HEK293 (cell line): ENCODE measurements at regions not wholly inside any gene's neighbourhood (a gene's known extent, or its start where the extent isn't known, plus 50 kb on each side); places are given as distances from the start of the nearest gene placed in this dataset.

Source experiments
- CTCF ChIA-PET: fragments of 350-600 bp; formaldehyde crosslinking; extraction: SDS; loops from one replicate; lab custom pipeline; 2021; ENCODE audit warnings: antibody characterized with exemption; lab: Yijun Ruan, JAX
- POLR2A ChIA-PET: fragments of 300-600 bp; formaldehyde crosslinking; extraction: SDS; loops from one replicate; lab custom pipeline; 2020; ENCODE audit warnings: antibody characterized with exemption, inconsistent platforms; lab: Yijun Ruan, JAX
- H3K27ac ChIP-seq: fragments of 200-500 bp; sonication (Bioruptor generic); 2 replicates; pipeline ENCODE4 v1.5.1; 2014; ENCODE audit warnings: low read depth, low read length, control low read depth, inconsistent platforms; ENCODE audit errors: extremely low read depth
- H3K36me3 ChIP-seq, 2 experiments: fragments of 200-500 bp in 1 of 2; sonication (Bioruptor generic) in 1 of 2; 1 replicate in 1 of 2; 2 replicates in 1 of 2; pipeline ENCODE4 v1.5.1; 2014 to 2017; ENCODE audit warnings: inconsistent platforms in 2 of 2, low read length in 2 of 2; ENCODE audit not compliant: control insufficient read depth in 2 of 2, insufficient read depth in 1 of 2
- H3K4me1 ChIP-seq: fragments of 200-500 bp; sonication (Bioruptor generic); 2 replicates; pipeline ENCODE4 v1.5.1; 2014; ENCODE audit warnings: mild to moderate bottlenecking, low read length, inconsistent platforms; ENCODE audit not compliant: control insufficient read depth, insufficient read depth
- H3K4me3 ChIP-seq: 2 replicates; pipeline ENCODE4 v1.5.1; 2011; ENCODE audit warnings: low read depth, mild to moderate bottlenecking, control low read depth, low read length, moderate library complexity
- H3K9me3 ChIP-seq: fragments of 200-500 bp; sonication (Bioruptor generic); 2 replicates; pipeline ENCODE4 v1.5.1; 2014; ENCODE audit warnings: low read depth, low read length, inconsistent platforms; ENCODE audit not compliant: control insufficient read depth, insufficient read depth
- GLIS1 ChIP-seq: fragments of 450-650 bp; formaldehyde crosslinking; IDR thresholded peaks from 2 replicates; pipeline ENCODE4 v1.5.1; 2016; ENCODE audit warnings: missing biosample characterization, missing genetic modification characterization
- HOXA7 ChIP-seq: sonication (generic); formaldehyde crosslinking; IDR thresholded peaks from 2 replicates; pipeline ENCODE4 v1.8.1; 2022; ENCODE audit warnings: missing genetic modification reagents, borderline replicate concordance
- PRDM1 ChIP-seq: fragments of 450-650 bp; formaldehyde crosslinking; IDR thresholded peaks from 2 replicates; pipeline ENCODE4; 2016; ENCODE audit warnings: missing biosample characterization, missing genetic modification characterization
- SP3 ChIP-seq: fragments of 450-650 bp; formaldehyde crosslinking; IDR thresholded peaks from 2 replicates; pipeline ENCODE4 v1.5.1; 2016; ENCODE audit warnings: missing biosample characterization, missing genetic modification characterization
- ZBTB17 ChIP-seq: fragments of 450-650 bp; formaldehyde crosslinking; IDR thresholded peaks from 2 replicates; pipeline ENCODE4 v1.5.1; 2016; ENCODE audit warnings: missing biosample characterization, missing genetic modification characterization
- ZFP3 ChIP-seq: fragments of 450-650 bp; formaldehyde crosslinking; IDR thresholded peaks from 2 replicates; pipeline ENCODE4 v1.5.1; 2016; ENCODE audit warnings: low read depth, missing biosample characterization, missing genetic modification characterization
- ZFP37 ChIP-seq: fragments of 450-650 bp; formaldehyde crosslinking; IDR thresholded peaks from 2 replicates; pipeline ENCODE4 v1.5.1; 2016; ENCODE audit warnings: missing biosample characterization, missing genetic modification characterization
- ZNF132 ChIP-seq: fragments of 450-650 bp; formaldehyde crosslinking; IDR thresholded peaks from 2 replicates; pipeline ENCODE4 v1.5.1; 2017; ENCODE audit warnings: missing biosample characterization, missing genetic modification characterization, borderline replicate concordance
- ZNF133 ChIP-seq: fragments of 450-650 bp; formaldehyde crosslinking; IDR thresholded peaks from 2 replicates; pipeline ENCODE4 v1.5.1; 2016; ENCODE audit warnings: missing biosample characterization, missing genetic modification characterization
- ZNF175 ChIP-seq: fragments of 450-650 bp; formaldehyde crosslinking; IDR thresholded peaks from 2 replicates; pipeline ENCODE4 v1.5.1; 2016; ENCODE audit warnings: missing biosample characterization, missing genetic modification characterization
- ZNF221 ChIP-seq: fragments of 450-650 bp; formaldehyde crosslinking; IDR thresholded peaks from 2 replicates; pipeline ENCODE4 v1.5.1; 2017; ENCODE audit warnings: missing biosample characterization, missing genetic modification characterization, borderline replicate concordance
- ZNF23 ChIP-seq: fragments of 450-650 bp; formaldehyde crosslinking; IDR thresholded peaks from 2 replicates; pipeline ENCODE4 v1.5.1; 2016; ENCODE audit warnings: missing biosample characterization, missing genetic modification characterization, borderline replicate concordance
- ZNF311 ChIP-seq: fragments of 450-650 bp; formaldehyde crosslinking; IDR thresholded peaks from 2 replicates; pipeline ENCODE4 v1.5.1; 2017; ENCODE audit warnings: missing biosample characterization, missing genetic modification characterization, borderline replicate concordance
- ZNF366 ChIP-seq: fragments of 450-650 bp; formaldehyde crosslinking; conservative IDR thresholded peaks from 2 replicates; pipeline ENCODE4 v1.5.1; 2016; ENCODE audit warnings: missing biosample characterization, missing genetic modification characterization
- ZNF404 ChIP-seq: fragments of 450-650 bp; formaldehyde crosslinking; IDR thresholded peaks from 2 replicates; pipeline ENCODE4 v1.5.1; 2017; ENCODE audit warnings: missing biosample characterization, missing genetic modification characterization
- ZNF521 ChIP-seq: fragments of 450-650 bp; formaldehyde crosslinking; IDR thresholded peaks from 2 replicates; pipeline ENCODE4 v1.5.1; 2017; ENCODE audit warnings: missing biosample characterization, mild to moderate bottlenecking, missing genetic modification characterization
- ZNF544 ChIP-seq: fragments of 450-650 bp; formaldehyde crosslinking; IDR thresholded peaks from 2 replicates; pipeline ENCODE4 v1.5.0; 2017; ENCODE audit warnings: missing biosample characterization, missing genetic modification characterization
- ZNF600 ChIP-seq: fragments of 450-650 bp; formaldehyde crosslinking; IDR thresholded peaks from 2 replicates; pipeline ENCODE4 v1.5.1; 2016; ENCODE audit warnings: missing biosample characterization, missing genetic modification characterization
- ZNF610 ChIP-seq: fragments of 450-650 bp; formaldehyde crosslinking; IDR thresholded peaks from 2 replicates; pipeline ENCODE4 v1.5.1; 2016; ENCODE audit warnings: missing biosample characterization, missing genetic modification characterization, borderline replicate concordance
- ZNF658 ChIP-seq: fragments of 450-650 bp; formaldehyde crosslinking; IDR thresholded peaks from 2 replicates; pipeline ENCODE4; 2016; ENCODE audit warnings: missing biosample characterization, missing genetic modification characterization
- ZNF664 ChIP-seq: fragments of 450-650 bp; formaldehyde crosslinking; IDR thresholded peaks from 2 replicates; pipeline ENCODE4 v1.5.1; 2016; ENCODE audit warnings: missing biosample characterization, missing genetic modification characterization
- ZNF701 ChIP-seq: fragments of 450-650 bp; formaldehyde crosslinking; IDR thresholded peaks from 2 replicates; pipeline ENCODE4 v1.5.1; 2016; ENCODE audit warnings: missing biosample characterization, missing genetic modification characterization
- ZNF791 ChIP-seq: fragments of 450-650 bp; formaldehyde crosslinking; IDR thresholded peaks from 2 replicates; pipeline ENCODE4 v1.5.1; 2016; ENCODE audit warnings: missing biosample characterization, missing genetic modification characterization
- ZSCAN30 ChIP-seq: fragments of 450-650 bp; IDR thresholded peaks from 2 replicates; pipeline ENCODE4 v1.5.1; 2018; ENCODE audit warnings: missing biosample characterization, mild to moderate bottlenecking, missing genetic modification characterization, moderate library complexity

DNA sequence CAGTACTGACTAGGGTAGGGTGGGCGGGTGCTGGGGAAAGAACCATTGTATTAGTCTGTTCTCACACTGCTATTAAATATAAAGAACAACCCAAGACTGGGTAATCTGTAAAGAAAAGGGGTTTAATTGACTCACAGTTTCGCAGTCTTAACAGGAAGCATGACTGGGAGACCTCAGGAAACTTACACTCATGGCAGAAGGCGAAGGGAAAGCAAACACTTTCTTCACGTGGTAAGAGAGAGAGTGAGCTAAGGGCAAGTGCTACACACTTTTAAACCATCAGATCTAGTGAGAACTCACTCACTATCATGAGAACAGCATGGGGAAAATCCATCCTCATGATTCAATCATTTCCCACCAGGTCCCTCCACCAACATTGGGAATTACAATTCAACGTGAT, 98.0 kb downstream of the OXSM start:
- ChIA-PET POLR2A (interaction anchor here (0.6 kb wide), 1 partner anchor 44 kb away, joined by 4 read pairs; no protein-coding TSS in a partner anchor), CTCF (interaction anchor here (1.1 kb wide), 1 partner anchor 23 kb away, joined by 3 read pairs; no protein-coding TSS in a partner anchor)

DNA sequence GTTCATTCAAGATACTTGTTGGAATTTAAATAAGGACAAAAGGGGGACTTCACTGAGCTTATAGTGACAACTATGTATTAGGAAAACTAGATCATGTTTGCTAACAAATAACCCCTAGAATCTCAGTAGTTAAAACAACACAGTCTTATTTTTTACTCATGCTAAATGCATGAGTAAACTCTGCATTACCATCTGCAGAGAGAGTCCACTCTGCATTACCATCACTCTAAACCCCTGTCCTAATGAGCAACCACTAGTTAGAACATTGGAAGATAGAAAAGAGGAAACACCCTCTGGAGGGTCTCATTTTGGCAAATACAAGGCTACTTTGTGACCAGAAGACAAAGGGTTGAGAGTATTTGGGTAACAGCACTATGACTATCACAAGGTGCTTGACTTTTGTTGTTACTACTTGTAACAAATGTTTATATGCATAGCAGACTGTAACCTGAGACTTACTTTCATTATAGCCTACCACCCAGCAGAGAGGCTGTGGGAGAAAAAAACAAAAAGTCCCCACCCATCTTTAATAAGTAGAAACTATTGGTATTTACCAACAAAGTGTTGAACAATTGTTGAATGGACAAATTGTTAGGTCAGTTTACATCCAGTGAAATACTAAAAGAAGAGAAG, 99.1 kb downstream of the OXSM start:
- CTCF ChIA-PET = interaction anchor here (0.7 to 1.1 kb wide), 2 partner anchors 22 kb away, joined by 3 read pairs; no protein-coding TSS in a partner anchor
- no peaks in the 10 kb centered on the region for H3K9me3 ChIP-seq

More for the DNA sequence above, 98.0 kb downstream of the OXSM start:
- no peaks in the 10 kb centered on the region for H3K9me3 ChIP-seq
- H3K4me1 ChIP-seq = no peaks in the 10 kb centered on the region
- TF ChIP-seq ZSCAN30 (no peak), ZNF404 (tag by site-specific recombination) (no peak), ZFP37 (no peak), ZNF521 (tag by site-specific recombination) (no peak), ZNF658 (tag by site-specific recombination) (no peak), ZNF311 (tag by site-specific recombination) (no peak), ZNF23 (no peak), ZNF664 (tag by site-specific recombination) (no peak), ZNF544 (no peak)
- H3K4me3 ChIP-seq = no peak overlapping the region
- no peaks in the 10 kb centered on the region for H3K36me3 ChIP-seq
- no peak overlapping the region for H3K27ac ChIP-seq

DNA sequence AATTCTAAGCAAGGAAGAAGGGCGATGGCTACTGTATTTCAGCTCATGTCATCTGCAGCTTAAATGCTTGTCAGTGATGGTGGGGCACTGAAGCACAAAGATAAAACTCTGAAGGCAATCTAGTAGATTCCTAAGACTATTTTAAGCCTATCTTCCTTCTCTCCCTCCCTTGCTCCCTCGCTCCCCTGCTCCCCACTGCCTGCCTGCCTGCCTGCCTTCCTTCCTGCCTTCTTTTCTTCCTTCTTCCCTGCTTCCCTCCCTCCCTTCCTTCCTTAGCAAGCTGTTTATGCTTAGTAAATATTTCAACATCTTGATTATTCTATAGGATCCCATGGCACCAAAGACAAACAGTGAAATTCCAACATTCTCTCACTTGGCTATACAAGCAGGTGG, 99.6 kb downstream of the OXSM start:
- CTCF ChIA-PET = interaction anchor here (0.7 kb wide), 1 partner anchor 22 kb away, joined by 3 read pairs; no protein-coding TSS in a partner anchor
- no peaks in the 10 kb centered on the region for H3K9me3 ChIP-seq
- POLR2A ChIA-PET = no interaction called here
- TF ChIP-seq ZNF366 (peak; percentile 52), PRDM1 (tag by site-specific recombination) (no peak)
- TF ChIP-seq, all 188 proteins: peak for 1
- no peaks in the 10 kb centered on the region for H3K4me1 ChIP-seq
- H3K36me3 ChIP-seq = no peaks in the 10 kb centered on the region
- no peak overlapping the region for H3K4me3 ChIP-seq
- H3K27ac ChIP-seq = no peak overlapping the region

More for the DNA sequence above, 99.1 kb downstream of the OXSM start:
- H3K27ac ChIP-seq = no peak overlapping the region
- no peaks in the 10 kb centered on the region for H3K4me1 ChIP-seq
- TF ChIP-seq ZNF600 (tag by site-specific recombination) (no peak), ZBTB17 (tag by site-specific recombination) (no peak), ZNF132 (no peak), ZNF791 (tag by site-specific recombination) (no peak), ZNF366 (no peak), HOXA7 (CRISPR knock-in tag) (no peak), ZNF23 (no peak), ZNF221 (tag by site-specific recombination) (no peak), ZFP3 (tag by site-specific recombination) (no peak), GLIS1 (tag by site-specific recombination) (no peak), ZNF175 (no peak), ZNF610 (tag by site-specific recombination) (no peak), SP3 (tag by site-specific recombination) (no peak), ZNF133 (tag by site-specific recombination) (no peak), ZNF701 (tag by site-specific recombination) (no peak)
- H3K36me3 ChIP-seq = no peaks in the 10 kb centered on the region
- POLR2A ChIA-PET = no interaction called here
- no peak overlapping the region for H3K4me3 ChIP-seq
